Thyroid gland (tissue), 4 donors: ENCODE measurements at regions not wholly inside any gene's neighbourhood (a gene's known extent, or its start where the extent isn't known, plus 50 kb on each side); places are given as distances from the start of the nearest gene placed in this dataset.

Experiments used
- DNase-seq, 2 donors: peaks; one replicate each; pipeline ENCODE4 v3.0.0-alpha.2; 2019
- H3K27ac ChIP-seq, 3 donors: fragments of 200-600 bp; sonication (generic); 1 replicate in 2 of 3; 2 replicates in 1 of 3; pipeline ENCODE4 v1.5.1; 2016 to 2019; ENCODE audit warnings: mild to moderate bottlenecking in 1 of 3, moderate library complexity in 1 of 3
- H3K27me3 ChIP-seq: fragments of 200-600 bp; sonication (generic); one replicate; pipeline ENCODE4 v1.5.1; 2019
- H3K36me3 ChIP-seq, 2 donors: fragments of 200-600 bp; sonication (generic); one replicate each; pipeline ENCODE4 v1.5.1; 2016 to 2019
- H3K4me1 ChIP-seq, 2 donors: fragments of 200-600 bp; sonication (generic); one replicate each; pipeline ENCODE4 v1.5.1; 2017 to 2019
- H3K4me3 ChIP-seq, 3 donors: fragments of 200-600 bp; sonication (generic); replicated peaks in 1 of 3; 1 replicate in 2 of 3; 2 replicates in 1 of 3; pipeline ENCODE4 v1.5.1; 2016; ENCODE audit warnings: mild to moderate bottlenecking in 1 of 3
- H3K9me3 ChIP-seq: fragments of 200-600 bp; sonication (generic); one replicate; pipeline ENCODE4 v1.5.1; 2017
- CTCF ChIP-seq, 6 experiments: fragments of 200-600 bp in 3 of 6; fragments of 450-650 bp in 3 of 6; sonication (generic) in 3 of 6; IDR thresholded peaks; one replicate each; pipeline ENCODE4 v1.5.1; 2016 to 2019; ENCODE audit warnings: antibody characterized with exemption in 6 of 6, mild to moderate bottlenecking in 2 of 6, inconsistent platforms in 1 of 6, moderate library complexity in 1 of 6
- POLR2A ChIP-seq, 2 donors: fragments of 450-650 bp; IDR thresholded peaks; one replicate each; pipeline ENCODE4 v1.6.1; 2017; ENCODE audit warnings: antibody characterized with exemption in 2 of 2, mild to moderate bottlenecking in 2 of 2, moderate library complexity in 1 of 2
- WGBS, 2 donors: methylation state at CpG; one replicate each; pipeline ENCODE4 v1.1.5; 2017; 5-methylcytosine and 5-hydroxymethylcytosine counted together
- intact Hi-C: fragments of 100-400 bp; cut with DNase I; formaldehyde crosslinking; loops from one replicate; pipeline ENCODE4 v1.15.1; 2023

DNA sequence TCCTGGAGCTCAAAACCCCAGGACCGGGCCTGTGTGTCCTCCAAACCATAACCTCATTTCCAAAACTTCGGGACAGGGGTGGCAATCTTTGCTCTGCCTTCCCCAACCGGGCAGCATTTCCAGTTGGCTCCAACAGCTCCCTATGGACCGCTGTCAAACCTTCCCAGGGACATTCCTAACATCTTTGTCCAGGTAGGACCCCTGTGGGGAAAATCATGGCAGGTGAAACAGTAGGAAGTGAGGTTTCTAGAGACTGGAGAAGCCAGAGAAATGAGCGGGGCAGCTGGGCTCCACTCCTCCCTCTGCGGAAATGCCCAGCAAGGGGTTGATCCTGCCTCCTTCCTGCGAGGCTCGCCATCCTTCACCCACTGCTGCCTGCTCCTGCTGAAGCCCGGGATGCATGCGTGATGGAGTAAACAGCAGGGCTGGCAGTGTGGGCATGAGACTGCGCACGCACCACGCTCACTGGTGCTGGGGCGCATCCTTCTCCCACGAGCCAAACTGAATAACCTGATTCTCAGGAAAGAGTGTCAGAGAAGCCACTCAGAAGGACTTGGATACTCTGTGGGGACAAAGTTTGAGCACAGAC lies 136.4 kb downstream of the BUD13 start:
- Histone ChIP-seq H3K27me3 (no peaks in the 10 kb centered on the region), H3K9me3 (no peaks in the 10 kb centered on the region), H3K4me3 (no peak overlapping the region), H3K4me1 (no peaks in the 10 kb centered on the region), H3K36me3 (no peaks in the 10 kb centered on the region), H3K27ac (no peak overlapping the region)
- intact Hi-C loops, result no loop called here
- WGBS, 2 donors, result 72 to 85% methylated on average over 14 to 15 of the region's 15 CpGs
- DNase-seq, result no peak
- TF ChIP-seq POLR2A (IDR thresholded peaks at IDR 0.05), result no peak
- TF ChIP-seq CTCF (IDR thresholded peaks at IDR 0.05), result no peak

DNA sequence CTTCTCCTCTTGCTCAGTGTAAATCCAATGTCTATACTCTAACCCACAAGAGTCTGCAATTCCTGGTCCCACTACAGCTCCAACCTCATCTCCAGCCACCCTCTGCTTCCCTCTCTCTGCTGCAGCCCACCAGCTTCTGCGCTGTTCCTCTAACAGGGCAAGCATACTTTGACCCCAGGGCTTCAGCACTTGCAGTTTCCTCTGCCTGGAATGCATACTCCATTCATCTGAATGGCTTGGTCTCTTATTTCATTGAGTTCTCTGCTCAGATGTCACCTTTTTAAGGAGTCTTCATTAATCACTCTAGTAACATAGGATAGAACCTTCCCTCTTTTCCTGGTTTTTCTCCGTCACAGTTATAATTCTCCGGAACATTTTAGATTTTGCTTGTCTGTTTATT lies 141.6 kb downstream of the BUD13 start:
- Histone ChIP-seq H3K9me3 (no peaks in the 10 kb centered on the region), H3K4me3 (no peak overlapping the region), H3K4me1 (no peaks in the 10 kb centered on the region), H3K36me3 (no peaks in the 10 kb centered on the region), H3K27ac (no peak overlapping the region), H3K27me3 (no peaks in the 10 kb centered on the region)
- intact Hi-C loops, result no loop called here
- no peak for DNase-seq
- 64 to 74% methylated on average over 3 of the region's 3 CpGs for WGBS, 2 donors
- TF ChIP-seq POLR2A (IDR thresholded peaks at IDR 0.05) (no peak), CTCF (IDR thresholded peaks at IDR 0.05) (no peak)

DNA sequence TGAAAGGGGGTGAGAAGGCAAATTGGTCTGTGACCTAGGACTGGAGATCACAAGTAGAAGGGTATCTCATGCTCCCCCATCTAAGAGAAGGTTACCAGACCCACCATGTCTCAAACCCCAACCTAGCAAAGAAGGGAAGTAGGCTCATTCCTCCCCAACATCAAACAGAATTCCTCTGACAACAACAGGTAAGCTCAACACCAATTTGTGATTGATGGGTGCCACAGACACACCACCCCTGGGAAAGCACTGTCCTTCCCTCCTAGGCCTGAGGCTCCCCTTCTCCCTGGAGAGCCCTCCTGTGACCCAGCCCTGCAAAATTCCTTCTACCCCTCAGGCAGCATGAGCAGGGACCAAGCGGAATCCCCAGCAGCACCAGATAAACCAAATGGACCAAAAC lies 154.3 kb downstream of the BUD13 start:
- no peak for TF ChIP-seq POLR2A (IDR thresholded peaks at IDR 0.05)
- TF ChIP-seq CTCF (IDR thresholded peaks at IDR 0.05), result no peak
- Histone ChIP-seq H3K27ac (no peak overlapping the region), H3K9me3 (no peaks in the 10 kb centered on the region), H3K27me3 (no peaks in the 10 kb centered on the region), H3K36me3 (no peaks in the 10 kb centered on the region), H3K4me3 (no peak overlapping the region), H3K4me1 (no peaks in the 10 kb centered on the region)
- intact Hi-C loops, result no loop called here
- DNase-seq, result no peak
- WGBS, 2 donors, result 79 to 100% methylated on average over 1 of the region's 1 CpG

DNA sequence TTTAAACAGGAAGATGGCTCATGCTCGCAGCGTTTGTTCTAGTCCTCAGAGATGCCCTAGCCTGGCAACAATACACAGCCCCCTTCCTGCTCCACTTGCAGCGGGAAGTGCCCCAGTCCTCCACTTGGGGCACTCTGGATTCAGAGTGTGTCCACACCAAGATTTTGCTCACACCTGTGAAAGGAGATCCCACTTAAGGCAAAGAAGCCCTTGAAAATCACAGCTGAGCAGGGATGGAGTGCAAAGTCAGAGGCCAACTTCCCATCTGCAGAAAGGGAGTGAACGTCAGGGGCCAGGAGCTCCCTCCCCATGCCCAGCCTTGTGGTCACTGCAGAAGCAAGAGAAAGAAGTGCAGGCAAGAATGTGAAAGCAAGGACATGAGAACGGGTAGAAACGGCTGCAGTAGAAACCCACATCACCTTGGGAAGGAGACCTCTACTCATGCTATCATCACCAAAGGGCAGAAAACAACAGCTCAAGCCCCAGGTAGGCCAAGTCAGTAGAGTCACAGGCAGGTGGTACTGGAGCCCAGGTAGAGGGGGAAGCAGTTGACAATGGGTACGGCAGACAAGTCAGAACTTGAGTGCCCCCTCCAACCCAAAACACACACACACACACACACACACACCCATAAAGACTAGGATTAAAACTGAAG lies 157.4 kb downstream of the BUD13 start:
- 55% methylated on average over 7 of the region's 7 CpGs for WGBS, 2 donors
- no peak overlapping the region for H3K4me3 ChIP-seq
- H3K4me1 ChIP-seq, result no peaks in the 10 kb centered on the region
- no peak overlapping the region for H3K27ac ChIP-seq
- DNase-seq, result no peak
- no peaks in the 10 kb centered on the region for H3K27me3 ChIP-seq
- no peaks in the 10 kb centered on the region for H3K36me3 ChIP-seq
- H3K9me3 ChIP-seq, result no peaks in the 10 kb centered on the region
- intact Hi-C loops, result no loop called here
- no peak for TF ChIP-seq POLR2A (IDR thresholded peaks at IDR 0.05)
- no peak for TF ChIP-seq CTCF (IDR thresholded peaks at IDR 0.05)

GRCh38 chr11:116614306-116615210 lies 158.2 kb downstream of the BUD13 start:
- Histone ChIP-seq H3K36me3 (no peaks in the 10 kb centered on the region), H3K27ac (no peak overlapping the region), H3K27me3 (no peaks in the 10 kb centered on the region), H3K4me1 (no peaks in the 10 kb centered on the region), H3K9me3 (no peaks in the 10 kb centered on the region), H3K4me3 (no peak overlapping the region)
- DNase-seq, result no peak
- intact Hi-C loops, result no loop called here
- TF ChIP-seq POLR2A (IDR thresholded peaks at IDR 0.05) (no peak), CTCF (IDR thresholded peaks at IDR 0.05) (no peak)
- 79% methylated on average over 10 to 11 of the region's 11 CpGs for WGBS, 2 donors
